ENCODE measurements at regions not wholly inside any gene's neighbourhood (a gene's known extent, or its start where the extent isn't known, plus 50 kb on each side); places are given as distances from the start of the nearest gene placed in this dataset.
A peak's percentile ranks its signal among the peaks of the same experiment; 100 is the strongest.

DNA sequence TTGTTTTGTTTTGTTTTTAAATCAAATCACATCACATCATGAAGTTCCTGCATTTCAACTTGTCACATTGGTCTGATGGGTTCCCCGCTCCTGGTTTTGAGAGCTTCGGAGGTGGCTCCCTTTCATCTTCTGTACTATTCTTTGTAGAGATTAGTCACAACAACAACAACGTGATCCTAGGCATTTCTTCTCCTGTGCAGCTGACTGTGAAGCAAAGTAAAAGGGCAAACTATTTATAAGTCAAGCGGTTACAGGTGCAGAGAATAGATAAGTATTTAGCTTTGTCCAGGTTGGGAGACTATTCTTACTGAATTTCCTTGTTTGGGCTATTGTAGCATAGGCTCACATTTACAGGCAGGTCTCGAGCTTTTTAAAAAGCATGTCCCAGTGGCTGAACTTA lies 197.7 kb upstream of the CDKN2B start:
- Histone ChIP-seq H3K9me3 (no peaks in the 10 kb centered on the region), H3K4me1 (peaks cover 17% of the 10 kb centered on the region), H3K4me3 (no peak overlapping the region), H3K27ac (no peak overlapping the region), H3K27me3 (ENCODE audit: low read depth) (no peaks in the 10 kb centered on the region), H3K36me3 (no peaks in the 10 kb centered on the region)
- no peak for TF ChIP-seq CTCF (IDR thresholded peaks at IDR 0.05)
- DNase-seq = no peak
- ATAC-seq = no peak
- intact Hi-C loops (cut with DNase I) = no loop called here

DNA sequence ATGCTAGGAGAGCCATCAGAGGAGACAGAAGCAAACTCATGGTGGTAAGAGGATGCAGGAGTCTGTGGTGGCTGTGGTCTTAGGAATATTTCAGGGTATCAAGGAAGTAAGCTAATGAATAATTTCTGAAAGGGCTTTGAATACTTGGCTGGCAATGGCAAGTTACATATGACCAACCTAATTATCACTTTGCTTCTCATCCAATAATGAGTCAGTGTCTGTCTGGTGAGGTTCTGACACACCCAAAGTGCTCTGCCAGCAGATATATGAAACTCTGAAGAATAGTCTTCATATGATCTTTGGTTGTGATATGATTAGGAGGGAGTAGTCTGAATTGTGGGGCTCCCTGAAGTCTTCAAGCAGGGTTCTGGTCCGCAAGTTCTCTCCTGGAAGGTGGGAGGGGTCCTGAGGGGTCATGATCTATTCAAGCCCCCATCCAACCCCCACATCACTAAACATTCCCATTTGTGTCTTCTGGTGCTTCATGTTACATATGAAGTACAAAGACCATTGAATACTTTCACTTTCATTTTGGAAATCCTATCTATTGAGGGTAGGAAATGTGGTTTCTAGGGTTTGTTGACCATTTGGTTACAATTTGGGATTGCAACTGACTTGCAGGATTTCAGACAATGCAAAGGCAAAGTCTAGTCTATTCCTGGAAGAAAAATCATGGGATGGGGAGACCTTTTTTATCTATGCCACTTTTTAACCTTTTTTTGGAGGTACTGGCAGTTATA lies 199.9 kb upstream of the CDKN2B start:
- TF ChIP-seq CTCF (IDR thresholded peaks at IDR 0.05) = no peak
- no peak for ATAC-seq
- Histone ChIP-seq H3K27me3 (ENCODE audit: low read depth) (no peaks in the 10 kb centered on the region), H3K9me3 (no peaks in the 10 kb centered on the region), H3K27ac (no peak overlapping the region), H3K36me3 (no peaks in the 10 kb centered on the region), H3K4me3 (no peak overlapping the region), H3K4me1 (peaks cover 21% of the 10 kb centered on the region)
- intact Hi-C loops (cut with DNase I) = no loop called here
- DNase-seq = no peak

GRCh38 chr9:22210262-22210661 lies 201.2 kb upstream of the CDKN2B start:
- intact Hi-C loops (cut with DNase I) = no loop called here
- Histone ChIP-seq H3K4me3 (no peak overlapping the region), H3K27ac (no peak overlapping the region), H3K9me3 (no peaks in the 10 kb centered on the region), H3K27me3 (ENCODE audit: low read depth) (no peaks in the 10 kb centered on the region), H3K4me1 (peaks cover 21% of the 10 kb centered on the region), H3K36me3 (no peaks in the 10 kb centered on the region)
- TF ChIP-seq CTCF (IDR thresholded peaks at IDR 0.05) = no peak
- peak in 1 of 2 donors; percentile 36 for ATAC-seq
- DNase-seq = no peak

GRCh38 chr9:22210936-22211335 lies 201.8 kb upstream of the CDKN2B start:
- no peak for ATAC-seq
- no peak overlapping the region for H3K27ac ChIP-seq

DNA sequence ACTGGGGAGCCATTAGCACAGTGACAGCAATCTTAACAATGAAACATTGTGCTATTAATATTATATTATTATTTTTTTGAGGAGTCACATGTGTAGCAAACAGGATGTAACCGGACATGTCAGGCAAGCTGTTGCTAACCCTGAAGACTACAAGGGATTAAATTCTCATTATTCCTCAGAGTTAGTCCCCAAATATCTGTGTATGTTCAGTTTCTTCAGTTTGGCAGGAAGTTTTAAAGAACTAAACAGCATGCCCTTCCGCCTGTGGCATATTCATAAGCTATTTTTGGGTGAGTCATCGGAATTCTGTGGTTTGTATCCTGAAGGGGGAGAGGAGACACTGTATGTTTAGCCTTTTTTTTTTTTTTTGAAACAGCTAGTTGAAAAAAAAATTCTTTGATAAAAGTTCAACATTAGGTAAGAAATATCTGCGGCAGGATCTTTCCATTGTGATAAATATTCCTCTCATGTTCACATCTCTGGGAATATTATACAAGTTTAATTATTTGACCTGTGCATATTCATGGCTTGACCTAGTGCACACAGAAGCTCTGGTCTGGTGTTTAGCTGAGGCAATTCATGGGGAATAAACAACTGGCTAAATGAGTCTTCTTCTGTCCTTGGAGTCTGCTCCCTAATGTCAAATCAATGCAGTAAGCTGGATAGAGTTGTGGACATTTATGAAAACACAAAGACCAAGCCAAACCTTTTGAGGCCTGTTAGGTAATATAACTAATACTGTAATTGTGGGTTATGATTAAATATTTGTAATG lies 202.7 kb upstream of the CDKN2B start:
- Histone ChIP-seq H3K4me1 (peaks cover 21% of the 10 kb centered on the region), H3K4me3 (no peak overlapping the region), H3K9me3 (no peaks in the 10 kb centered on the region), H3K36me3 (no peaks in the 10 kb centered on the region), H3K27ac (no peak overlapping the region), H3K27me3 (ENCODE audit: low read depth) (no peaks in the 10 kb centered on the region)
- no peak for TF ChIP-seq CTCF (IDR thresholded peaks at IDR 0.05)
- peak; percentile 35 to 51 for ATAC-seq
- intact Hi-C loops (cut with DNase I) = no loop called here
- DNase-seq = no peak

More at GRCh38 chr9:22210936-22211335, 201.8 kb upstream of the CDKN2B start:
- Histone ChIP-seq H3K4me3 (no peak overlapping the region), H3K27me3 (ENCODE audit: low read depth) (no peaks in the 10 kb centered on the region), H3K9me3 (no peaks in the 10 kb centered on the region), H3K36me3 (no peaks in the 10 kb centered on the region), H3K4me1 (peaks cover 21% of the 10 kb centered on the region)
- no peak for DNase-seq
- intact Hi-C loops (cut with DNase I) = no loop called here
- no peak for TF ChIP-seq CTCF (IDR thresholded peaks at IDR 0.05)
